ENCODE measurements at regions not wholly inside any gene's neighbourhood (a gene's known extent, or its start where the extent isn't known, plus 50 kb on each side); places are given as distances from the start of the nearest gene placed in this dataset.

GRCh38 chr12:66030217-66030781 lies 100.3 kb downstream of the LLPH start:
- TF ChIP-seq CTCF (IDR thresholded peaks at IDR 0.05) = no peak
- TF ChIP-seq REST (IDR thresholded peaks at IDR 0.05; ENCODE audit: insufficient read depth in 1 of 2, low read depth in 2 of 2, low read length in 1 of 2) = no peak
- no peak for TF ChIP-seq SIN3A (IDR thresholded peaks at IDR 0.05; ENCODE audit: borderline replicate concordance, insufficient read depth, low read depth, low read length)
